GM21786 (cell line): ENCODE measurements at regions not wholly inside any gene's neighbourhood (a gene's known extent, or its start where the extent isn't known, plus 50 kb on each side); places are given as distances from the start of the nearest gene placed in this dataset.

ENCODE experiments used
- ATAC-seq: cut with Tn5 transposase; IDR thresholded peaks from one replicate; pipeline ENCODE4 v1.9.1; 2021; ENCODE audit not compliant: unreplicated experiment

DNA sequence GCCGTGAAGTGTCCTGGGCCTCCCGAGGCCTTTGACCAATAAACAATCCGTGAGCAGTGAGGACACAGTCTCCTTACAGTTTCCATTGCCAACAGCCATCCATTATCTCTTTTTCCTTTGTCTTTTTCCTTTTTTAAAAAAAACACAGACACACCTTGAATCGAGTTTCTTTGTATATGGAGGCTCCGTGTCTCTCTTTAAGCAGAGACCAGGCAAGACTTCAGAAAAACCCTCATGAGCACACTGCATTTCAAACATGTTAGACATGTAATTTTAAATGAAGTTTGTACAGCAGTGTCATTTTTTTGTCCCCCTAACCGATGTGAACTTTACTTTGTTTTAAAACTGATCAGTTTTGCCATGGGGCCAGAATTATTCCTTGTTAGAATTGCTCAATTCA is 111.1 kb downstream of the SPTSSA start:
- no peak for ATAC-seq

DNA sequence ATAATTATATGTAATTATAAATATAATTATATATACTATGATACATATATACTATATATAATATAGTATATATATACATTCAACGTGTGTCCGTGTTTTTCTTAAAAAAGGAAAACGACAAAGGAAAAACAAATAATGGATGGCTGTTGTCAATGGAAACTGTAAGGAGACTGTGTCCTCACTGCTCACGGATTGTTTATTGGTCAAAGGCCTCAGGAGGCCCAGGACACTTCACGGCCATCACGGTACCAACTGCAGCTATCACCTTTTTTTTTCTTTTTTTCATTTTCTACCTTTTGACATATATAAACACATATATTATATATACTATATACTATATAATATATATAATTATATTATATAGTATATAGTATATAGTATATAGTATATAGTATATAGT is 113.4 kb downstream of the SPTSSA start:
- no peak for ATAC-seq

GRCh38 chr14:34347683-34348082 is 114.4 kb downstream of the SPTSSA start:
- ATAC-seq, result peak; percentile 90

DNA sequence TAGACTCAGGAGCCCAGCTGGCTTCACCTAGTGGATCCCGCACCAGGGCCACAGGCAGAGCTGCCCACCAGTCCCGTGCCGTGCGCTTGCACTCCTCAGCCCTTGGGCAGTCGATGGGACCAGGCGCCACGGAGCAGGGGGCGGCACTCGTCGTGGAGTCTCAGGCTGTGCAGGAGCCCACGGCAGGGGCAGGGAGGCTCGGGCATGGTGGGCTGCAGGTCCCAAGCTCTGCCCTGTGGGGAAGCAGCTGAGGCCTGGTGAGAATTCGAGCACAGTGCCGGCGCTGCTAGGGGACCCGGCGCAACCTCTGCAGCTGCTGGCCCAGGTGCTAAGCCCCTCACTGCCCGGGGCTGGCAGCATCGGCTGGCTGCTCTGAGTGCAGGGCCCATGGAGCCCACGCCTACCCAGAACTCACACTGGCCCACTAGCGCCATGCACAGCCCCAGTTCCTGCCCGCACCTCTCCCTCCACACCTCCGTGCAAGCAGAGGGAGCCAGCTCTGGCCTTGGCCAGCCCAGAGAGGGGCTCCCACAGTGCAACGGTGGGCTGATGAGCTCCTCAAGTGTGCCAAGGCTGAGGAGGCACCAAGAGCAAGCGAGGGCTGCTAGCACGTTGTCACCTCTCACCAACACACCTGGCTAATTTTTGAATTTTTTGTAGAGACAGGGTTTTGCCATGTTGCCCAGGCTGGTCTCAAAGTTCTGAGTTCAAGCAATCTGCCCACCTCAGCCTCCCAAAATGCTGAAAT is 116.1 kb downstream of the SPTSSA start:
- ATAC-seq, result no peak

DNA sequence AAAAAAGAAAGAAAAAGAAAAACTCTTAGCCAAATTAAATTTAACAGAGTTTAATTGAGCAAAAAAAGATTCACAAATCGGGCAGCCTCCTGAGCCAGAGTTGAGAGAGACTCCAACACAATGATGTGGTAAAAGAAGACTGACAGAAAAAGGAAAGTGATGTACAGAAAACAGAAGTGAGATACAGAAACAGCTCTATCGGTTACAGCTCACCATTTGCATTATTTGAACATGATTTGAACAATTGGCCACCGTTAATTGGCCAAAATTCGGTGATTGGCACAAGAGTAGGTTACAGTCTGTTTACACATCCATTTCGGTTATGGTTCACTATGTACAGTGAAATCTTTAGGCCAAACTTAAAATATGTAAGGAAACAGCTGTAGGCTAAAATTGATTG is 117.7 kb downstream of the SPTSSA start:
- no peak for ATAC-seq

- no peak for ATAC-seq
Measured at GRCh38 chr14:34340025-34340625, 121.9 kb downstream of the SPTSSA start.

DNA sequence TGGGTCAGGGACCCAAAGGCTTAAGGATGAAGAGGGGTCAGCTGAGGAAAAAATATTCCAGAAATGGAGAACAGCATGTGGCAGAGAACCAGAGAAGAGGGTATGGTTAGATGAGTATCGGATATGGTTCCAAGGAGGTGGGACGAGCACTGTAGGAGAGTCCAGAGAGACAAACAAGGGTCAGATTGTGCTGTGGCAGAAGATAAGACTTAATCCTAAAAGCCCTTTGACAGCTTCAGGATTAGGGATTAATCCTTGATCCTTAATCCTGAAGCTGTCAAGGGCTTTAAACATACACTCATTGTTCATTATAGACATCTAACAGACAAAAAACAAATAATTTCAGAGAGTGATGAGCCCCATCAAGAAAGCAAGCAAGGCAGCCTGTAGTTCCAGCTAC is 124.0 kb downstream of the SPTSSA start:
- ATAC-seq, result no peak

DNA sequence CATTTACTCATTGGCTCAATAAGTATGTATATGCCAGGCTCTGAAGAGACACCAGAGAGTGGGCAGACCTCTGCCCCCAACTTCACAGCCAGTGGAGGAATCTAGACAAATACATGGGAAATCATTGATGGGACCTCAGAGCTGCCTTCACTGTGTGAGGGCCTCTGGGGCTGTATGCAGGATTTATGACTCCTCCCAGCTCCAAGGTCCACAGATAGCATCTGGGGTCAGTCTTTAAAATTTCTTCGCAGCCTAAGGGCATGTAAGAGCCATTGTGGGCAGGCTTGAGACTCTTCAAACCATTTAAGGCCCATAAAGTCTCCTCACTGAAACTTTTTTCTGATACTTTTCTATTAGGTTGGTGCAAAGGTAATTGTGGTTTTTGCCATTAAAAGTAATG is 125.5 kb downstream of the SPTSSA start:
- no peak for ATAC-seq

DNA sequence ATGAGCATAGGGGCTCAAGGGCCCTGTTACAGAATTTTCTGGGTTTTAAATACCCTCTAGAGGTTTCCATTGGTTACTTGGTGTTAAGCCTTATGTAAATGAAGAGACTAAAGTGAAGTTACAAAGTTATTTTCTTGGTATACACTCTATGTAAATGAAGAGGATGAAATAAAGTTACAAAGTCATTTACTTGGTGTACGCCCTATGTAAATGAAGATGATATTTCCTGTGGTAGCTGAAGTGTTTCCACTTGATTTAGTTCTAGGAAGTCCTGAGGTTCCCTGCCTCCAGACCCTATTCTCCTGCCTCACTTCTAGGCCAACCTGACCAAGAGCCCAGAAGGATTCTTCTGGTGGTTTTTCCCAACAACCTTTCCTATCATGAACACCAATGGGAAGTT is 126.1 kb downstream of the SPTSSA start:
- ATAC-seq, result no peak

- ATAC-seq, result no peak
Measured at GRCh38 chr14:34334329-34334728, 127.7 kb downstream of the SPTSSA start.

DNA sequence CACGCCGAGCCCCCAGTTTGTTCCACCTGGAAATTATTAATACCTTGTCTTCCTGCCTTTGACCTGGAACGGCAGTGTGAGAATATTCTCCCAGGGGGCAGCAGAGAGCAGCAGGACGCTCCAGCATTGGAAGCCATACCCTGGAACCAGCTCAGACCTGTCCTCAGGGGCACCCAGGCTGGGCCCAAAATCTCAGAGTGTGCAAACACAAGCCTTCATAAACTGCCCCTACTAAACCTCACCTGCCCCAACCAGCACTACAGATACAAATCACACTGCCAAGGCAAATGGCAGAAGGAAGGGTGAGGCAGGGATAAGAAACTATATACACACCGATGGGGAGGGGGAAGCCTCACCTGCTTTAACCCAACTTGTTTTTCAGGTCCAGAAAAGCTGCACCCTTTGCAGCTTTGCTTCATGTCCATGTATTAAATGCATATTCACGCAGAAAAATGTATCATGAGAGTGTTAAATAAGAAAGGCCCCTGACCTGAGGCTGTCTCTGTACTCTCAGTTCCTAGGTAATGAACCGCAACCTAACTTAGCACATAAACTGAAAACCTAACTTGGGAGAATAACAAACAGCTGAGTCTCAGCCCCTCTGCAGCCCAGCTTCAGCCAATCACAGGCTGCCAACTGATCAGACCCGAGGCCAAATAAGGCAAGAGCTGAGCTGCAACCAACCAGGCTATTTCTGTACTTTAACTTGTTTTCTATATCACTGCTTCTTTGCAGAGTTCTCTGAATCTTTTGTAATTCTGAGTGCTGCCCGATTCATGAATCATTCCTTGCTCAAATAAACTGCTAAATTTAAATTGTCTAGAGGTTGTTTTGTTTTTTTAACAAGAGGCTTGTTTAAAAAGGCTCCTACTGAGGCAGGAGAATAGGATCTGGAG is 130.1 kb downstream of the SPTSSA start:
- ATAC-seq, result peak; percentile 81

GRCh38 chr14:34330846-34331245 is 131.2 kb downstream of the SPTSSA start:
- ATAC-seq, result no peak

- no peak for ATAC-seq
Measured at GRCh38 chr14:34329301-34329700, 132.7 kb downstream of the SPTSSA start.

- ATAC-seq, result no peak
Measured at GRCh38 chr14:34328178-34328577, 133.9 kb downstream of the SPTSSA start.

GRCh38 chr14:34325493-34325892 is 136.5 kb downstream of the SPTSSA start:
- ATAC-seq, result no peak

- no peak for ATAC-seq
Measured at GRCh38 chr14:34324363-34324795, 137.7 kb downstream of the SPTSSA start.

DNA sequence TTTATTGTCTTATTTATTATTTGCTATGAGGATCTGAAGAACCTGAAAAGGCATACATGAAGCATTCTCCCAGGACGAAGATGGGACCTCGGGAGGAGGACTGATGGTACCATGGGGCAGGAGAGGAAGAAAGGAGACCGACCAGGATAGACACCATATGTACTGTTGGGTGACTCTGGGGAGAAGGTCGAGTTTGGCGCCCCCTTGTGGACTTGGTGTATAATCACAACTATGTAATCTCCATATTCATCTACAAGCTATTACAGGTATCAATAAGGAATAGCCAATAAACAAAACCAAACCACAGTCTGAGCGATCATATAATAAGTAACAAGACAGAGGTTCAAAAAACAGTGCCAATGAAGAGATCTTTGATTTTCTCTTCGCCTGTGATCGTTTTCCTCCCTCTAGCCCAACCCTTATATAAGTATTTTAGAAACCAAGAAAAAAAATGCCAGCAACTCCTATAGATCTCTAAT is 139.1 kb downstream of the SPTSSA start:
- peak; percentile 70 for ATAC-seq

DNA sequence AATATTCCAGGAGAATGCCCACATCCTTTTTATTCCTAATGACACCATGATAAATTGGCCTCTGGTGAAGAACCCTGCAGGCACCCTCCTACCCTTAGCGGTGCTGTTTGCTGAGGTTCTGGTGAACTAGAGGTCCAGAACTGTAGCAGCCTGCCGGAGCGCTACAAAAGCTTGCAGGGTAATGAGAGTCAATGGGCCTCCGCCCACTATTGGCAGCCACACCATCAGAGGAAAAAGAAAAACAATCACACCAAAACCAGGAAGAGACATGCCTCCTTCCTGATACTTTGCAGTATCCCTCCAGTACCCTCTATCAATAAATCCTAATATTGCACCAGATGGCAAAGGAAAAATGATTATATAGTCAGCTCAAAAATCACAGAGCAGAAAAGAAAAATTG is 142.9 kb downstream of the SPTSSA start:
- no peak for ATAC-seq

DNA sequence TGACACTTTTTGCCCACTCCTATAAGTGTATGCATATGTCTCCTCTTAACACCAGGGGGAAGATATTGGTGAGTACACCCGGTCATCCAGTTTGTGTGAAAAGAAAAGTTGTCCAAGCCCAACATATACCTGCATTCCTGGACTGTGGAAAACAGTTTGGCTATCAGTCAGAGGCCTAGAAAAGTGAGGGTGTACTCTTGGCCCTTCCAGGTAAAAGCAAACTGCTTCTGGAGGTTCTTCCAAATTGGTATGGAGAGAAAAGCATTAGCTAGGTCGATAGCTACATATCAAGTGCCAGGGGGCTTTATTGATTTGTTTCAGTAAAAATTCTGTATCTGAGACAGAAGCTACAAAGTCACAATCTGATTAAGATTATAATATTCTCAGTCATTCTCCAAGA is 144.0 kb downstream of the SPTSSA start:
- ATAC-seq, result no peak

DNA sequence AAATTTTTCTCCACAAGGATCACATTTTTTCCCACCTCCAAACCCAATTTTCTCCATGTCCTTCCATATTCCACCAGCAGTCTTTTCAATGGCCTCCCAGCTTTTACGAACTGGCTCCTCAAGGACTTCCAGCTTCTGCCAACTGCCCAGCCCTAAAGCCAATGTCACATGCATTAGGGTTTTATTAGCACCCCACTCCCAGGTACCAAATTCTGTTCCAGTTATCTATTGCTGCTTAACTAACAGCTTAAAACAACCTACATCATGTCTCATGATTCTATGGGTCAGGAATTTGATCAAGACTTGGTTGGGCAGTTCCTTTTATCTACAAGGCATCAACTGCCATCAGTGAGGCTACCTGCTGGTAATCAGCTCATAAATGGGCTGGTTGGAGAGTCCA is 151.3 kb downstream of the SPTSSA start:
- ATAC-seq, result no peak

- no peak for ATAC-seq
Measured at GRCh38 chr14:34303811-34304210, 158.2 kb downstream of the SPTSSA start.

DNA sequence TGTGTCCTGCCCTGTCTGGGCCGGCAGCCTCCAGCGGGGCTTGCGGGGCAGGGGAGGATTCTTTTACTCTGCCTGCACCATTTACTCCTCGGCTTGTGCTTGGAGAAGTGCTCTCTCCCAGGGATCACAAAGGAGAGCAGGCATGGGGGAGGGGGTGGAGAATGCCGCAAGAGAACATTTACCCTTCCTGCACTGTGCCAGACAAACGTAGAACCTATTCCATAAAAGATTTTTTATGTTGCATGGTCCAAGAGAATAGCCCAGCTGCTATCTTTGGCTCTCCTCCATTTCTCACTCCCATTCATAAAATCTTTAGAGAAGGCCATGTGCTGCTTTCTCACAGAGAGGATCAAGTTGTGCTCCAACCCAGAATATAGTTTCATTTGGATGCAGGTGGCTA is 159.4 kb downstream of the SPTSSA start:
- ATAC-seq, result no peak
